ENCODE measurements at regions not wholly inside any gene's neighbourhood (a gene's known extent, or its start where the extent isn't known, plus 50 kb on each side); places are given as distances from the start of the nearest gene placed in this dataset.

- no peak for TF ChIP-seq SUZ12 (IDR thresholded peaks at IDR 0.05; ENCODE audit: low read length)
- TF ChIP-seq, protein P1, sequence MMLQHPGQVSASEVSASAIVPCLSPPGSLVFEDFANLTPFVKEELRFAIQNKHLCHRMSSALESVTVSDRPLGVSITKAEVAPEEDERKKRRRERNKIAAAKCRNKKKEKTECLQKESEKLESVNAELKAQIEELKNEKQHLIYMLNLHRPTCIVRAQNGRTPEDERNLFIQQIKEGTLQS (IDR thresholded peaks at IDR 0.05; ENCODE audit: insufficient read depth, low read depth, low read length): no peak
- peak in 2 of 3 experiments; percentile 53 to 61; a peak in 2 of 4 replicates for TF ChIP-seq CTCF (IDR thresholded peaks at IDR 0.05; ENCODE audit: control extremely low read depth in 1 of 3, insufficient read depth in 1 of 3, low read depth in 1 of 3, low read length in 3 of 3)
- TF ChIP-seq JUND (IDR thresholded peaks at IDR 0.05; ENCODE audit: low read length): no peak
- TF ChIP-seq RFX5 (IDR thresholded peaks at IDR 0.05; ENCODE audit: borderline replicate concordance, low read depth, low read length): no peak
- TF ChIP-seq NANOG (IDR thresholded peaks at IDR 0.05; ENCODE audit: insufficient read depth, low read depth, low read length, poor library complexity, severe bottlenecking): no peak
- no peak for TF ChIP-seq FOSL1 (IDR thresholded peaks at IDR 0.05; ENCODE audit: insufficient read depth, low read depth, low read length)
- TF ChIP-seq TCF12 (IDR thresholded peaks at IDR 0.05; ENCODE audit: low read depth, low read length): no peak
- no peak for TF ChIP-seq MAX (IDR thresholded peaks at IDR 0.05)
- TF ChIP-seq ASH2L (IDR thresholded peaks at IDR 0.05; ENCODE audit: low read length): no peak
- no peak for TF ChIP-seq POLR2AphosphoS5 (IDR thresholded peaks at IDR 0.05; ENCODE audit: low read depth, low read length)
- no peak for TF ChIP-seq SRF (IDR thresholded peaks at IDR 0.05; ENCODE audit: low read depth, low read length)
- TF ChIP-seq POLR2A (IDR thresholded peaks at IDR 0.05; ENCODE audit: control extremely low read depth in 1 of 2, low read depth in 2 of 2, low read length in 2 of 2): no peak
Observed at GRCh38 chr6:53979468-53980067, 131.7 kb upstream of the MLIP start.

Measured in H1 (cell line).